Epithelial cell of proximal tubule (primary cell): ENCODE measurements at regions not wholly inside any gene's neighbourhood (a gene's known extent, or its start where the extent isn't known, plus 50 kb on each side); places are given as distances from the start of the nearest gene placed in this dataset.
"Not testable (repeated sequence)": the region's sequence is repeated elsewhere in the genome, so short reads cannot be mapped to it uniquely, and the experiment has no call there.

ENCODE experiments used
- DNase-seq: peaks from one replicate; pipeline ENCODE4 v3.0.0-alpha.2; 2011; ENCODE audit warnings: low read depth
- H3K4me3 ChIP-seq: 2 replicates; pipeline ENCODE4 v1.5.1; 2011; ENCODE audit warnings: low read depth, mild to moderate bottlenecking, low read length
- TF ChIP-seq, protein P1 (sequence below): conservative IDR thresholded peaks from 2 replicates; pipeline ENCODE4 v1.5.1; 2012; ENCODE audit warnings: low read depth, mild to moderate bottlenecking, low read length

DNA sequence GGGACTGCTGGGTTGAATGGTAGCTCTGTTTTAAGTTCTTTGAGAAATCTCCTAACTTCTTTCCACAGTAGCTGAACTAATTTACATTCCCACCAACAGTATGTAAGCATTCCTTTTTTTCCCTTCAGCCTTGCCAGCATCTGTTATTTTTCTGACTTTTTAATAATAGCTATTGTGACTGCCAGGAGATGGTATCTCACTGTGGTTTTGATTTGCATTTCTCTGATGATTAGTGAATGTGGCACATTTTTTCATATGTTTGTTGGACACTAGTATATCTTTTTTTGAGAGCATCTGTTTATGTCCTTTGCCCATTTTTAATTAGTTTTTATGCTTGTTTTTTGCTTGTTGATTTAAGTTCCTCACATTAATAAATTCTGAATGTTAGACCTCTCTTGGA, 990.8 kb downstream of the GATA3 start:
- TF ChIP-seq, protein P1, sequence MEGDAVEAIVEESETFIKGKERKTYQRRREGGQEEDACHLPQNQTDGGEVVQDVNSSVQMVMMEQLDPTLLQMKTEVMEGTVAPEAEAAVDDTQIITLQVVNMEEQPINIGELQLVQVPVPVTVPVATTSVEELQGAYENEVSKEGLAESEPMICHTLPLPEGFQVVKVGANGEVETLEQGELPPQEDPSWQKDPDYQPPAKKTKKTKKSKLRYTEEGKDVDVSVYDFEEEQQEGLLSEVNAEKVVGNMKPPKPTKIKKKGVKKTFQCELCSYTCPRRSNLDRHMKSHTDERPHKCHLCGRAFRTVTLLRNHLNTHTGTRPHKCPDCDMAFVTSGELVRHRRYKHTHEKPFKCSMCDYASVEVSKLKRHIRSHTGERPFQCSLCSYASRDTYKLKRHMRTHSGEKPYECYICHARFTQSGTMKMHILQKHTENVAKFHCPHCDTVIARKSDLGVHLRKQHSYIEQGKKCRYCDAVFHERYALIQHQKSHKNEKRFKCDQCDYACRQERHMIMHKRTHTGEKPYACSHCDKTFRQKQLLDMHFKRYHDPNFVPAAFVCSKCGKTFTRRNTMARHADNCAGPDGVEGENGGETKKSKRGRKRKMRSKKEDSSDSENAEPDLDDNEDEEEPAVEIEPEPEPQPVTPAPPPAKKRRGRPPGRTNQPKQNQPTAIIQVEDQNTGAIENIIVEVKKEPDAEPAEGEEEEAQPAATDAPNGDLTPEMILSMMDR = no peak
- H3K4me3 ChIP-seq = no peak overlapping the region
- no peak for DNase-seq

DNA sequence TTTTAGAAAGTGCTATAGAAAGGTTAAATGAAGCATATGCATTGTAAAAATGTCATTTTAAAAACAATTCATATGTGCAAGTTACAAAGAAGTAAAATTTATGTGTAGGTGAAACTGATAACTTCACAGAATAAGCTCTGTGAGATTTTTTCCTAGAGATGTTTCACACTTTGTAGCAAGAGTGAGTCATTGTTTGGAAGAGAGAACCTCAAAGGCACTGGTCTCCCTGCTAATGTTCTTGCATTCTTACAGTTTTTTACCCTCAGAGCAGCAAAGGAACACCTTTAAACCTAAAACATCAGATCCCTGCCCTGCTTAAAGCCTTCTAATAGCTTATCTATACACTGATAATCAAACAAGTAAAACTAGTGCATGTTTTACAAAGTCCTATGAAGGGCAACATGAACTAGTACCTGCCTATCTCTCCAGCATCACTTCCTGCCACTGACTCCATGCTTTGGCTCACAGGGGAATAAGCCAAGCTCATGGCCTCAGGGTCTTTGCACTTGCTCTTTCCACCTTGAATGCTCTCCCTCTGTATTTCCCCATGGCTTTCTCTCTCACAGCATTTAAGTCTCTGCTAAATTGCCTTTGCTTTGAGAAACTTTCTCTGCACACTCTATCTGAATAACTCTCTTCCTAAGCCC, 997.0 kb downstream of the GATA3 start:
- DNase-seq = no peak
- H3K4me3 ChIP-seq = no peak overlapping the region
- TF ChIP-seq, protein P1 = no peak

DNA sequence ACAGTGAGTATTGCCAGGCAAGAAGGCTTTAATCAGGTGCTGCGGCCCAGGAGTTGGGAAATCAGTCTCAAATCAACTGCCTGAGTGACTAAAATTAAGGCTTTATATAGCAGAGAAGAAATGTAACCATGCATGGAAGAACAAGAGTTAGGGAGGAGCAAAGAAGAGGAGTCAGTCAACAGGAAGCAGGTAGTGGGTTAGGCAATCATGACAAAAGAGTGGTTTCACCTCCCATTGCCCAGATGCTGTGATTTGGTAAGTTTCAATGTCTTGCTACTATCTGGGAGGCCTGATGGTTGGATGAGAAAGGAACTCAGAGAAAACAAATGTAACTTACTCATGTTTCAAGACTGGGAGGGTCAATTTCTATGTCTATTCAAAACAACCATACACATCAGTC, 998.3 kb downstream of the GATA3 start:
- TF ChIP-seq, protein P1 = no peak
- no peak for DNase-seq
- H3K4me3 ChIP-seq = no peak overlapping the region

DNA sequence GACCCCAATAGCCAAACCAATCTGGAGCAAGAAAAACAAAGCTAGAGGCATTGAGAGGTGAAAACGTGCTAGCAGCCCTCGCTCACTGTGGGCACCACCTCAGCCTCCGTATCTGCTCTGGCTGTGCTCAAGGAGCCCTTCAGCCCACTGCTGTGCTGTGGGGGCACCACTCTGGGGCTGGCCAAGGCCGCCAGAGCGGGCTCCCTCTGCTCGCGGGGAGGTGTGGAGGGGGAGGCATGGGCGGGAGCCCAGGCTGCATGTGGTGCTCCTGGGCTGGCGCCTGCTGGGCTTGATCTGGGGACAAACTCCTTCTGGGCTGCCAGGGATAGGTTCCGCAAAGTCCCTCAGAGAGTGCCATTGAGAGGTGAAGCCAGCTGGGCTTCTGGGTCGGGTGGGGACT, 1002.0 kb downstream of the GATA3 start:
- H3K4me3 ChIP-seq = no peak overlapping the region
- TF ChIP-seq, protein P1 = no peak
- DNase-seq = no peak

DNA sequence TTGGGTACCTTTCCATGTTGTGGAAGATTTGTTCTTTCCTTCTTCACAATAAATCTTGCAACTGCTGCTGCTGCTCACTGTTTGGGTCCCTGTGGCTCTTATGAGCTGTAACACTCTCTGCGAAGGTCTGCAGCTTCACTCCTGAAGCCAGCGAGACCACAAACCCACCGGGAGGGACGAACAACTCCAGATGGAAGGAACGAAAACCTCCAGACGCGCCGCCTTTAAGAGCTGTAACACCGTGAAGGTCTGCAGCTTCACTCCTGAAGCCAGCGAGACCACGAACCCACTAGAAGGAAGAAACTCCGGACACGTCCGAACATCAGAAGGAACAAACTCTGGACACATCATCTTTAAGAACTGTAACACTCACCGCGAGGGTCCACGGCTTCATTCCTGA, 1002.8 kb downstream of the GATA3 start:
- H3K4me3 ChIP-seq, DNase-seq: not testable (repeated sequence)

DNA sequence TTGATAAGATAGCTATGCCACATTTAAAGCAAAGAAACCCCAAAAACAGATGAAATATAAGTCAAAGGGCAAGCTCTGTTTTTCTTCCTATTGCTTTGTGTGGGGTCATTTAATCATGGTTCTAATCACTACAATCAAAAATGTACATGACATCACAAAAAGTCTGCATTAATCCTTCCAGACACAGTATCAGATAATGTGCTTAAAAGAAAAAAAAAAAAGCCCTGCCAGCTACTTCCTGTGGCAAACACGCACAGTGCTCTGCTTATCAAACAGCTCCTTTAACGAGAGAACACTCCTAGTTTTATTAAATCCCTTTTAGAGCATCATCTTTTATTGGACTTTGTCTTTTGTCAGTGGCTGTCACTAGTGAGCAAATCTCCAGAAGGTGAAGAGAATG, 1005.8 kb downstream of the GATA3 start:
- no peak for DNase-seq
- no peak overlapping the region for H3K4me3 ChIP-seq
- TF ChIP-seq, protein P1 = no peak

DNA sequence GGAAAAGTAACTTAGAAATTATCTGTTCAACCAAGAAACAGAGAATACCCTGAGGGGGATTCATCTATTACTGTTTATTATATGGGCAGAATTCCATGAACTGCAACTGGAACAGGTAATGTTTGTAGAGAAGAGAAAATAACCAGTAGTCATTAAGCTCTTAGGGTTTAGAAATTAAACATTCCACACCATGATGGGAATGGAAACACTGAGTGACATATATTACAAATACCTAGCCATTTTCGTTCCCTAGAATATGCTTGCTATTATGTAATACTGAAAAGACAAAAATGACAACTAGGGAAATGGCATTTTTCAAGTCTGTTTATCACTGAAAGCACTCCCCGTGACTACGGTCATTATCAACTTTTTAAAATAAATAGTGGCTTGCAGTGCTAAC, 1007.4 kb downstream of the GATA3 start:
- H3K4me3 ChIP-seq = no peak overlapping the region
- TF ChIP-seq, protein P1 = no peak
- no peak for DNase-seq

DNA sequence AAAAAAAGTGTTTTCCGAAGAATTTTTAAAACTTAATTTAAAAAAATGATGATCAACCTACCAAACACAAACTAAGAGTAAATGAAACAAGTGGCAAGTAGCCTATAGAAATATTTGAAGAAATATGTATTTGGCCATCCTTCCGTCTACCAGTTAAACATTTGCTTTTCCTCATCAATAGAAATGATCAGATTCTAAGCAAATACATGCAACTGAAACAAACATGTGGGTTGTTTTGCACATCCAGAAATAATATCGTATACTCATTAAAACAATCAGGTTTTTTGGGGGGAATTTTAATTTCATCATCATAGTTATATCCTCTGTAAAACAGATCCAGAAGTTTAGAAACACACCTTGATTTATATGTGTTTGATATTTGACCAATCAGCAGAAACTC, 1011.7 kb downstream of the GATA3 start:
- H3K4me3 ChIP-seq = no peak overlapping the region
- TF ChIP-seq, protein P1 = no peak
- no peak for DNase-seq
